Stimulated activated CD4-positive, alpha-beta T cell treated with anti-CD3 and anti-CD28 coated beads, Interleukin-4, amount 100 ng/mL, for 48 hours (primary cell): ENCODE measurements at regions not wholly inside any gene's neighbourhood (a gene's known extent, or its start where the extent isn't known, plus 50 kb on each side); places are given as distances from the start of the nearest gene placed in this dataset.
"Not testable (repeated sequence)": the region's sequence is repeated elsewhere in the genome, so short reads cannot be mapped to it uniquely, and the experiment has no call there.

Source experiments
- DNase-seq, 2 donors: peaks; one replicate each; pipeline ENCODE4 v3.0.0-alpha.2; 2020; ENCODE audit warnings: low read depth in 2 of 2

DNA sequence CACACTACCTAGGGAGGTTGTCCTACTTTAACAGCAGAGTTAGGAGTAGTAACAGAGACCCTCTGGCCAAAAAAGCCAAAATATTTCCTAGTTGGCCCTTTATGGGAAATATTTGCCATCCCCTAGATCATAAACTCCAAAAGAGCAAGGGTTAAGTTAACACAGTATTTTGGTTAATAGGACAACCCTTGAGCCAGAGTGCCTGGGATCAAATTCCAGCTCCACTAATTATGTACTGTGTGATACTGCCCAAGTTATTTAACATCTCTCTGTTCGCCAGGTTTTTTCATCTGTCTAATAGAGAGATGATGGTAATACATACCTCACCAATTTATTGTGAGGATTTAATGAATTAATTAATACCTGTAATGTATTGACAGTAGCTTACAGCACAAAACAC is 767.4 kb downstream of the KCNJ2 start:
- no peak for DNase-seq

DNA sequence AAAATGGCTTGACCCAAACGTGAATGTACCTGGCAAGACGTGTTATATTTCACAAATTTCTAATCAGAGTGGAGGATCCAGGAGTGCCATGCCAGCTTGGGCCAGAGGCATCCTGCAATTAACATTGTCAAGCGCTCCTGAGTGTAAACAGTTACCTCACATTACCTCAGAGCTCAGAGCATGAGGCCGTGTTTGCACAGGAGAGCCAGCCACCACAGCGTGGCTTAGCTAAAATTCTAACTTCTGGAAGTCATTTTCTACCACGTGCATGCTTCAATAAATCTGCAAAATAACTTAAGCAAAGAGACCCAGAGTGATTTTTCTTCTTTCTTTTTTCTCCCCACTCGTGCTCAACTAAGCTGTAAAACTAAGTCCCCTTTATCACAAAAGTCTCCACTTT is 769.0 kb downstream of the KCNJ2 start:
- DNase-seq, result no peak

DNA sequence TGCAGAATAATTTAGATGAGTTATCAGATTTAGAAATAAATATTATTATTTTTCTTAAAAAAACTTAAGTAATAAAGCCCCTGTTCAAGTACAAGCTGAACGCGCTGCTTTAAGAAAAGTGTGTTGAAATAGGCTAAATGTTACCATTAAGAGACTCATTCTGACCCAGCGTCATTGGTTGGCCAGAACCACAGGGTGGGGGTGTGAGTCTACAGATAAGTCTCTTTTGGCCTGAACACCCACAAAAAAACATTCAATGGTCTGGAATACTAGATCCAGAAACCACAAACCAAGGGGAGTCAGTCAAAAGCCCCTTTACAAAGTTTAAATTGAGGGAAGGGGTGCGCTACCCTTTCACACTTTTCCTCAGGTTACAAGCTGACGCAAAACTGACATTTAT is 776.1 kb downstream of the KCNJ2 start:
- no peak for DNase-seq

DNA sequence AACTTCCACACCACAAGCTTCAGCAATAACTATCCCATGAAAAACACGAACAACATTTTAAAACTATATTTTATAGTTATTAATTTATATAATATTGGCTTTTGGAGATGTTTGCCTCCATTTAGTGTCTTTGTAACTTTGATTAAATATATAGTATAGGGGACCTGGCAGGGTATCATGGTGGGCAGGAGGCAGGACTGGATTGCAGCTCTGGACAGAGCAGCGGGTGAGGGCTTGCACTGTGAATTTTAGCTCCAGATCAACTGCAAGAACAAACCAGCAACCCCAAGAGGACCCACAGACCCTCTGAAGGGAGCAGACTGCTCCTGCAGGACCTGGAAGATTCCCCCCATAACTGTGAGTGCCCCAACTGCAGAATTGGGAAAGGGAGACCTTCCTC is 777.9 kb downstream of the KCNJ2 start:
- DNase-seq, result no peak

DNA sequence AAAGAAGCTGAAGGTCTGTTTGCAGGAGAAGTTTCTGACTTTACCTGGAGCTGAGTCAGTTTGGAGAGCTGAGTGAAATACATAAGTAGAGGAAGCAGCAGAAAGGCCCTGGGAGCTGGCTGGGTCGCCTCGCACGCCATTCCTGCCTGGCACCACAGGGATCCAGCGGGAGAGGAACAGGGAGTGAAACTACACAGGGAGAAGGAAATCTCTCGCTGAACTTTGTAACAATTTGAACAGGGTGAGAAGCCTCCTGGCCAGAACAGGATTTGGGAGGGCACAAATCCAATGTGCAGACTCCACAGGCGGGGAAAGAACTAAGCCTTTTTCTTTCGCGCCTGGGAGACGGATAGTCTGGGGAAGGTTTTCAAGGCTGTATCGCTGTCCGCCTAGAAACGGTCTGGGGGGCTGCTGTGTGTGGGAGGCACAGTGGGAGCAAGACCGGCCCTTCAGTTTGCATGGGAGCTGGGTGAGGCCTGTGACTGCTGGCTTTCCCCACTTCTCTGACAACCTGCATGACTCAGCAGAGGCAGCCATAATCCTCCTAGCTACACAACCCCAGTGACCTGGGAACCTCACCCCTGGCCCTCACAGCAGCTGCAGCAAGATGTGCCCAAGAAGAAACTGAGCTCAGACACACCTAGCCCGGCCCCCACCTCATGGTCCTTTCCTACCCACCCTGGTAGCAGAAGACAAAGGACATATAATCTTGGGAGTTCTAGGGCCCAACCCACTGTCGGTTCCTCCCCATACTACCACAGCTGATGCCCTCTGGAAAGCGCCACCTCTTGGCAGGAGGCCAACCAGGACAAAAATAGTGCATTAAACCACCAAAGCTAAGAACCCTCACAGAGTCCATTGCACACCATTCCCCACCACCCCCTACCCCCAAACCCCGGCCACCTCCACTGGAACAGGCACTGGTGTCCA is 778.6 kb downstream of the KCNJ2 start:
- DNase-seq, result no peak

DNA sequence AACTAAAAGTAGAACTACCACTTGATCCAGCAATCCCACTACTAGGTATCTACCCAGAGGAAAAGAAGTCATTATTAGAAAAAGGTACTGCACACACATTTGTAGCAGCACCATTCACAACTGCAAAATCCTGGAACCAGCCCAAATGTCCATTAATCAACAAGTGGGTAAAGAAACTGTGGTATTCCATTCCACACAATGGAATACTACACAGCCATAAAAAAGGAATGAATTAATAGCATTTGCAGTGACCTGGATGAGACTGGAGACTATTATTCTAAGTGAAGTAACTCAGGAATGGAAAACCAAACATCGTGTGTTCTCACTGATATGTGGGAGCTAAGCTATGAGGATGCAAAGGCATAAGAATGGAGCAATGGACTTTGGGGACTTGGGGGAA is 783.8 kb downstream of the KCNJ2 start:
- not testable (repeated sequence) for DNase-seq

DNA sequence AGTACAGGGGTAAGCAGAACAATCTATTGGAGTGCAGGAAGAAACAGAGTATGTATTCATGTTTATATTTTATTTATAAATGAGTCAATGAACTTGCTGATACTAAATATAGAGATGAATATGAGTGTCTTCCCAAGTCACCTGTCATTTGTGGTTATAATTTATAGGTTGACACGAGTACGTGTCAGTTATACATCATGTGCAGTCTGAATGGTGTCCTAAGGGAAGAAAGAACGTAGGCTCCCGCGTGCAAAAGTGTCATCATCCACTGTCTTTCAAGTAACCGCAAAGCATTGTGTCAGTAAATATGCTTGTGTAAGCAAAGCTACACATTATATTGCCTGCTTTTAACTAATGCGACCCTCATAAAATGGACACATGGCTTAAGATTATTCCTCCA is 786.1 kb downstream of the KCNJ2 start:
- DNase-seq, result no peak

DNA sequence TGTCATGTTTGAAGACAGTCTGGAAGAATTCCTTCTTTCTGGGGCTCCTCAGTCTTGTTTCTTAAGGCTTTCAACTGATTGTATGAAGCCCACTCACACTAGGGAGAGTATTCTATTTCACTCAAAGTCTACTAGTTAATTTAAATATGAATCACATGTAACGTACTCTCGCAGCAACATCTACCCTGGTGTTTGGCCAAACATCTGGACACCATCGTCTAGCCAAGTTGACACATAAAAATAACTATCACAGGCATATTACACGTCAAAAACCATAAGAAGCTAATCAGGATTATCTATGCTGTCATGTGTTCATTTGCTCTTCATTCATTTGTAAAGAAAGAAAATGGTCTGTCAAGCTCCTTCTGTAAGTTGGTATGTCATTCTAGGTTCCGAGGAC is 787.4 kb downstream of the KCNJ2 start:
- no peak for DNase-seq

DNA sequence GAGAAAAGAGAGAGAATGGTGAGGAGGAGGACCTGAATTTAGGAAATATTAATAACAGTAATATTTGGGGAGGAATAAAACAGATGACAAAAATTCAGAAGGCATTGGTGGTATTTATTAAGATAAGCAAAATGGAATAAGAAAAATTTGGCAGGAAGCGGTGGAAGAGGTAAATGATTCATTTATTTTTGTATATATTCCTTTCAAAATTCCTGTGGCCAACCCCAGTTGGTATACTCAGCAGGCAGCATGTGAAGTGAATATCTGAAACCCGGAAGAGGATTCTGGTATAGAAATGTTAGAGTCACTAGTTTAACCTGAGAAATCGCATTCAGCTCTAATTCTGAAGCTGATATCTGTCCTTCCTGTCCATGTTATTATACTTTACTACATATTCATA is 792.0 kb downstream of the KCNJ2 start:
- no peak for DNase-seq

DNA sequence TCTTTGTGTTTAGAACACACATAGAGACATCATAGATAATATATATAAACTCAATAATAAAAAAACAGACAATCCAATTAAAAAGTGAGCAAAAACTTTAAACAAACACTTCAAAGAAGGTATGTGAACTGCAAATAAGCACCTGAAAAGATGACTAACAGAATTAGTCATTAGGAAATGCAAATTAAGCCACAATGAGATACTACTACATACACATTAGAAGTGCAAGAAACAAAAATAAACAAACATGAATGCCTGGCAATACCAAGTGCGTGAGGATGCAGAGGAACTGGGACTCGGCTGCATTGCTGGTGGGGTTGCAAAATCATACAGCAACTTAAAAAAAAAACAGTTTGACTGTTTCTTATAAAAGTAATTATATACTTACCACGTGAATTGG is 799.0 kb downstream of the KCNJ2 start:
- DNase-seq, result no peak

DNA sequence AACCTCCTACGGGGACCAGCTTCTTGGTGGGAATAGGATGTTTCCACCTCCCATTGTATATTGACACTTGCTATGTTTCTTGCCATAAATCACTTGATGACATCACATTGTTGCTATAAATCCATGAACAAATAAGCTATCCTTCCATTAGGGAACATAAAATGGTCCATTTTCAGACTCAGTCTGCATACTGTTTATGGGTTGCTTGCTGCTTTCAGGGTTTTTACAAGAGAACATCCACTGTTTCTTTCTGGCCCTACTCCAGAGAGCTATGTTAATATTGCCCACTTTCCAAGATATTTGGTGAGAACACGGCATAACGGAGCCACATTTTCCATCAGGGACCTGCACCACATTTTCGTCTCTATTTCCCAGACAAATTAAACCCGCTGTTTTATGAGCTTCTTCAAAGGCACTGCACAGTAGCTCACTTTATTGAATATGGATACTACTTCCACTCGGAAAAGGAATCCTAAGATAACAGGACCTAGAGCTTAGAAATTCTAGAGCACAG is 800.2 kb downstream of the KCNJ2 start:
- DNase-seq, result no peak

DNA sequence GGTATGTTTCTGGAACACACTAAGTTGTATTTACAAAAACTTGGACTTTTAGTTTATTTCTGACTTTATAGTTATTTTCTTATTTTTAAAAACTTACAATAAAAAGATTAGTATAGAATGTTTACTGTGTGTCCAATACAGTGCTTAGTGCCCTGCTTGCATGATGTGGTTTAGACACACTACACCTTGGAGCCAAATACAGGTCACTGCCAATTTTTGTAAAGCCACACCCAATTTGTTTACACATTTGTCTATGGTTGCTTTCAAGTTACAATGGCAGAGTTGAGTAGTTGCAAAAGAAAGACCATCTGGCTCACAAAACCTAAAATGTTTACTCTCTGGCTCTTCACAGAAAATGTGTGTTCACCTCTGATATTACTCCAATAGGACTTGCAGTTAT is 807.1 kb downstream of the KCNJ2 start:
- no peak for DNase-seq

DNA sequence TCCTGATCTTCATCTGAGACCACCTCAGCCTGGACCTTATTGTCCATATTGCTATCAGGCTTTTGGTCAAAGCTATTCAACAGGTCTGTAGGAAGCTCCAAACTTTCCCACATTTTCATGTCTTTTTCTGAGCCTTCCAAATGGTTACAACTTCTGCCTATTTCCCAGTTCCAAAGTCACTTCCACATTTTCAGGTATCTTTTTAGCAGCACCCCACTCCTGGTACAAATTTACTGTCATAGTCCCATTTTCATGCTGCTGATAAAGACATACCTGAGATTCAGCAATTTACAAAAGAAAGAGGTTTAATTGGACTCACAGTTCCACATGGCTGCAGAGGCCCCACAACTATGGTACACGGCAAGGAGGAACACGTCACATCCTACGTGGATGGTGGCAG is 815.5 kb downstream of the KCNJ2 start:
- no peak for DNase-seq

DNA sequence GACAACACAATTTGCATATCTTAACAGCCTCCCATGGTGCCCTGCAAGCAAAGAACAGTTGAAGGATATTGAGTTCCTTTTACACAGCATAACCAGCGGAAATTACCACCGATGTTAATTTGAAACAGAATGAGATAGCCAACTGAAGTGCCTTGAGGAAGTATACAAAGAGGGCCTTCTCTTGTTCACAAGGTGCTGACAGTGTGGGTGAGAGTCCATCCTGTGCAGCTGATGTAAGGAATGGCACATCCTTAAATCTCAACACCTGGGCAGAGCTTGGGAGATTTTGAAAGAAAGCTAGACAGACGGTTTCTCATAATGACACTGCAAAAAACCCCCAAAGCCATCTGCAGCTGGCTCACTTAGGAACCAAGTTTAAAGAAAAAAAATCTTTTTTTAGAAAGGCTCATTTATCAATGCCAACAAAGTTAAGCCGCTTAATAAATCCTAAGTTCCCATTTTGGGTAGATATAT is 818.6 kb downstream of the KCNJ2 start:
- DNase-seq, result no peak

DNA sequence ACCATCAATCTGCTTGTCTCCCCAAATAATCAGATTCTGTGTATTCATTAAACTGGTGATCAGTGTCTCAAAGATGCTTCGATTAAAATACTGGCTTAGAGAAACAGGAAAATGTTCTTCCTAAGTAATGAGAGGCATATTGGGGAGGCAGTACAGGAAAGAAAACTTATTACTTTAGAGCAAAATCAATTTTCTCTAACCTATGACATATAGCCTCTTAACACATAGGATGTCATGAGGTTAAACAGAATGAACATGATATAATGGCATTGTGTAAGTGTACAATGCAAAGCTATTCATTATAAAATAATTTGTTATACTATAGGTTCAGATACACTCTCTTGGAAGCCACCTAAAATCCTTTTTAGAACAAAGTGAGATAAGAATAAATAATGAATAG is 819.3 kb downstream of the KCNJ2 start:
- no peak for DNase-seq

DNA sequence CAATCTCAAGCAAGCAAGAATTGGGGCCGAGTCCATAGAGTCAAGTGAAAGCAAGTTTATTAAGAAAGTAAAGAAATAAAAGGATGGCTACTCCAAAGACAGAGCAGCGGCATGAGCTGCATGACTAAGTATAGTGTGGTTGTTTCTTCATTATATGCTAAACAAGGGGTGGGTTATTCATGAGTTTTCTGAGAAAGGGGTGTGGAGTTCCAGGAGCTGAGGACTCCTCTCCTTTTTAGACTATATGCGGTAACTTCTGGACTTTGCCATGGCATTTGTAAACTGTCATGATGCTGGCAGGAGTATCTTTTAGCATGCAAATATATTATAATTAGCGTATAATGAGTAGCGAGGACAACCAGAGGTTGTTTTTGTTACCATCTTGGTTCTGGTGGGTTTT is 819.9 kb downstream of the KCNJ2 start:
- DNase-seq, result no peak

DNA sequence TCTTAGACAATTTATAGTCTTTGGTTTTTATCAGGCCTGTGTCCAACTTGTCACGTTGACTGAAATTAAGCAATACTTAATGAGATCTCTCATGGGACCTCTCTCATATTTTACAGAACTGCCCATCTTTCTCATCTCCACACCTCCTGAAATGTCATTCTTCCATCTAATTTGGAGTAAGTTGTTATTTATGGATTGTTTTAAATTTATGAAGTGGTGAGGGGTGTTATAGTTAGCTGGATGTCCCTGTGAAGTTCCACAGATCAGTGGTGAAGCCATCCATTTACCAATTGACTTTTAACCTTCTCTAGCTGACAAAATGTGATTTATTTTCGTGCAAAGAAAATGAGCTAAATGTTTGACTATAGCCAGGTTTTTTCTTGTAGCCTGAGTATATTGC is 824.9 kb downstream of the KCNJ2 start:
- DNase-seq, result no peak

DNA sequence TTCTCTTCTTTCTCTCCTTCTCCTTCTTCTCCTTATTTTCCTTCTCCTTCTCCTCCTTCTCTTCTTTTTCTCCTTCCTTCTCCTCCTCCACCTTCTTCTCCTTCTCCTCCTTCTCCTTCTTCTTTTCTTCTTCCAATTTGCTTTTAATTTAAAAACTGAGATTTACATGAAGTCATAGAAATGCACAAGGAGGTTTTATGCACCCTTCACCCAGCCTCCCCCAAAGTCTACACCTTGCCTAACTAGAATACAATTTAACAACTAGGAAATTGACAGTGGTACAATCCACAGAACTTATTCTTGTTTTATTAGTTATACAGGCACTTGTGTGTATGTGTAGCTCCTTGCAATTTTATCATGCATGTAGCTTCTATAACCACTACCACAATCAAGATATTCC is 826.7 kb downstream of the KCNJ2 start:
- no peak for DNase-seq

DNA sequence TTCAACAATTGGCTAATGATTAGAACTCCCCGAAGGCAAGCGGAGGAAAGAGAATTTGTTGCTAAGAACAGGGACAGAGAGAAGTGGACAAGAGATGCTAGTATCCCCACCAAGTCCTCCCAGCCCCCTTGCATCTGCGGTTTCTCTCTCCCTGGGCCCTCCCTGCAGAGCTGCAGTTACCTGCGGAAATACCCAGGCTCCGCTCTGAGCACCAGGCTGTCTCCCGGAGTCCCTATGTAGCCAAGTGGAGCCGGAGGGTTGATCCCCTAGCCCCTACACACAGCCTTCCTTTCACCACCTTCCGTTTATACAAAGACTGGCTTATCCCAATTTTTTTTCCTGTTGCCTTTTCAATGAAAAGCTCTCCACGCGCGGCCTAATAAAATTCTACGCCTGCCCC is 834.4 kb downstream of the KCNJ2 start:
- no peak for DNase-seq

DNA sequence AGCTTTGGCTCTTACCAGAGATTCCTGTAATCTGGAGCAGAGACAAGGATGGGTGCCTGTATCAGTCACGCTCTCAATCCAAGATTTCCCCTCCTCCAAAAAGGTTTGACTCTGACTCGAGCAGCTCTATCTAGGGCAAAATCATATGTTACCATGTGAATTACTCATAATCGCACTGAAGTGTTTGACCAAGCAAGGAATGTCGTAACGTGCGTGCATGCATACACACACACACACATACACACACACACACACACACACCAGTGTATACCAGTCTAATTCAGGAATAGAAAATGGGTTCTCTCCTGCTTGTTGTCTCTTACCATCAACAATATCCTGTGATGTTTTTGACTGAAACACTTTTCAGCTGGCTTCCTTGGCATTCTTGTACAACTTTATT is 835.1 kb downstream of the KCNJ2 start:
- DNase-seq, result no peak

DNA sequence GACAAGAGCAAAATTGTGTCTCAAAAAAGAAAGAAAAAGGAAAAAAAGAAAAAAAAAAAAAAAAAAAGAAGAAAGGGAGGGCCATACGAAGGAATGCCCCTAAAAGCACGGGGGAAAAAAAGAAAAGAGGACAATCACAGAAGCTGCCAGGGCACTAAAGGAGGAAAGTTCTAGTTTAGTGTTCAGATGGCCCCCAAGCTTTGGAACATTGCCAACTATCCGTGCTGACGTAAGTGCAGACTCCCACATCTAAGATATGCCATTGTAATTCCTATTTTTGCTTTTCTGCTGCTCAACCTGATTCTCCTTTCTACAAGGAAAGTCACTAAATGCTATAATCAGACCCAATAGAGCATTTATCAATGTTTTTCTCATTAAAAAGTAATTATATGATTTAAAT is 842.1 kb downstream of the KCNJ2 start:
- no peak for DNase-seq

DNA sequence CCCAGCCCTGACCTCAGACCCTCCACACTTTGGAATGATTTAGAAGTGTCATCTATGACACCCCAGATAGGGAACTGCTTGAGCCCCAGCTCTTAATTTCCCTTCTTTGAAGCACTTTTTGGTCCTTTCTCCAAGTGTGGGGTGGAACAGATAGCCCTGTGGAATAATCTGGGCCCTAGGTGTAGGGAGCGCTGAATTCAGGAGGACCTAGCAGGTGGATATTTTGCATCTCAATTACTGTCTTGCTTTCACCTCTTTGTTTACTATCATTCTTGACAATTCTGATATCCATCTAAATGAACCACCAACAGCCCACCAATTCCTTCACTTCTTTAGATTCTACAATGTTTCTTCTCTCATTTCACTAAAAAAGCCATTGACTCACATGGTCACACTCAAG is 850.4 kb downstream of the KCNJ2 start:
- DNase-seq, result no peak

DNA sequence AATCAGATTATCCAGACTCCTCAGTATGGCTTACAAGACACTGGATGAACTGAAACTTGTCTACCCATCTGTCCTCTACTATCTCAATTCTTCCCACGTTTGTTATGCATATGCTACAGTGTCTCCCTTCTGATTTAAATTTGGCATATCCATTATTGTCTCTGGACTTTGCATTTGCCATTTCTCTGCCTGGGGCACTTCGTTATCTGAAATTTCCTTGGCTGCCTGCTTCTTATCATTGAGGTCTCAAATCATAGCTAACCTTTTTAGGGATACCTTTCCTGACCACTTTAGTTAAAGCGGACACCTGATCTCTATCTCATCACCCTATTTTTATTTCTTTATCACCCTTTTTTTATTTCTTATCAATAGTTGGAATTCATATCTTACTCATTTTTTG is 853.4 kb downstream of the KCNJ2 start:
- DNase-seq, result no peak
